ENCODE measurements at regions not wholly inside any gene's neighbourhood (a gene's known extent, or its start where the extent isn't known, plus 50 kb on each side); places are given as distances from the start of the nearest gene placed in this dataset.

DNA sequence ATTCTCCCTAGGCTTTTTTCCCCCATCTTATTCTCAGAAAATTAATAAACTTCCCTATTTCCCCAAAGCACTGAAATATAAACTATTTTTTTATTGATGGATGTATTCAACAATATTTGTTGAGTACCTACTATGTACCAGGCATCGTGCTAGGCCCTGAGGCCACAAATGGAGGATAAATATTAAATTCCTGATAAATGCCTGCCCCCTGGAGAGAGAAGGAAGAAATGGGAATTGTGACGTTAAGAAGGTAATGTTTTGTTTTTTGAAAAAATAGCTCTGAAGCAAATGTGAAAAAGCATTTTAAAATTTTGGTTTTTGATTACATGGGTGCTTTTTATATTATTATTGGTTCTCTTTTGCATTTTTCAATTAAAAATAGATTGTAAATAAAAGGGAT lies 60.5 kb upstream of the DPT start:
- no peak for DNase-seq (ENCODE audit: low spot score)
- Mint-ChIP-seq H3K9me3 (ENCODE audit: unreplicated experiment) (no peaks in the 10 kb centered on the region), H3K4me1 (ENCODE audit: unreplicated experiment) (no peaks in the 10 kb centered on the region), H3K36me3 (ENCODE audit: low read depth, unreplicated experiment) (no peaks in the 10 kb centered on the region), H3K27ac (ENCODE audit: unreplicated experiment) (no peak overlapping the region), H3K4me3 (ENCODE audit: unreplicated experiment) (no peak overlapping the region), H3K27me3 (ENCODE audit: unreplicated experiment) (no peaks in the 10 kb centered on the region)
- TF ChIP-seq CTCF (IDR thresholded peaks at IDR 0.05; ENCODE audit: unreplicated experiment) = no peak

GRCh38 chr1:168792142-168792541 lies 63.1 kb upstream of the DPT start:
- Mint-ChIP-seq H3K4me1 (ENCODE audit: unreplicated experiment) (no peaks in the 10 kb centered on the region), H3K27me3 (ENCODE audit: unreplicated experiment) (peaks cover 1% of the 10 kb centered on the region), H3K36me3 (ENCODE audit: low read depth, unreplicated experiment) (no peaks in the 10 kb centered on the region), H3K27ac (ENCODE audit: unreplicated experiment) (no peak overlapping the region), H3K4me3 (ENCODE audit: unreplicated experiment) (no peak overlapping the region), H3K9me3 (ENCODE audit: unreplicated experiment) (no peaks in the 10 kb centered on the region)
- no peak for DNase-seq (ENCODE audit: low spot score)
- TF ChIP-seq CTCF (IDR thresholded peaks at IDR 0.05; ENCODE audit: unreplicated experiment) = no peak

GRCh38 chr1:168792592-168793125 lies 63.7 kb upstream of the DPT start:
- H3K4me3 Mint-ChIP-seq (ENCODE audit: unreplicated experiment) = no peak overlapping the region
- H3K27me3 Mint-ChIP-seq (ENCODE audit: unreplicated experiment) = peaks cover 1% of the 10 kb centered on the region
- no peaks in the 10 kb centered on the region for H3K4me1 Mint-ChIP-seq (ENCODE audit: unreplicated experiment)
- no peak for DNase-seq (ENCODE audit: low spot score)
- H3K36me3 Mint-ChIP-seq (ENCODE audit: low read depth, unreplicated experiment) = no peaks in the 10 kb centered on the region
- no peak overlapping the region for H3K27ac Mint-ChIP-seq (ENCODE audit: unreplicated experiment)
- no peak for TF ChIP-seq CTCF (IDR thresholded peaks at IDR 0.05; ENCODE audit: unreplicated experiment)
- H3K9me3 Mint-ChIP-seq (ENCODE audit: unreplicated experiment) = no peaks in the 10 kb centered on the region

- Mint-ChIP-seq H3K36me3 (ENCODE audit: low read depth, unreplicated experiment) (no peaks in the 10 kb centered on the region), H3K4me1 (ENCODE audit: unreplicated experiment) (no peaks in the 10 kb centered on the region), H3K4me3 (ENCODE audit: unreplicated experiment) (no peak overlapping the region)
These were observed 65.1 kb upstream of the DPT start for GRCh38 chr1:168794057-168794456.

GRCh38 chr1:168795681-168796080 lies 66.7 kb upstream of the DPT start:
- Mint-ChIP-seq H3K36me3 (ENCODE audit: low read depth, unreplicated experiment) (no peaks in the 10 kb centered on the region), H3K4me1 (ENCODE audit: unreplicated experiment) (no peaks in the 10 kb centered on the region), H3K27ac (ENCODE audit: unreplicated experiment) (no peak overlapping the region), H3K4me3 (ENCODE audit: unreplicated experiment) (no peak overlapping the region), H3K9me3 (ENCODE audit: unreplicated experiment) (no peaks in the 10 kb centered on the region), H3K27me3 (ENCODE audit: unreplicated experiment) (peaks cover 1% of the 10 kb centered on the region)
- no peak for TF ChIP-seq CTCF (IDR thresholded peaks at IDR 0.05; ENCODE audit: unreplicated experiment)
- DNase-seq (ENCODE audit: low spot score) = no peak

More at GRCh38 chr1:168794057-168794456, 65.1 kb upstream of the DPT start:
- peaks cover 1% of the 10 kb centered on the region for H3K27me3 Mint-ChIP-seq (ENCODE audit: unreplicated experiment)
- H3K27ac Mint-ChIP-seq (ENCODE audit: unreplicated experiment) = no peak overlapping the region
- no peak for TF ChIP-seq CTCF (IDR thresholded peaks at IDR 0.05; ENCODE audit: unreplicated experiment)
- no peak for DNase-seq (ENCODE audit: low spot score)
- H3K9me3 Mint-ChIP-seq (ENCODE audit: unreplicated experiment) = no peaks in the 10 kb centered on the region

Data from endothelial cell (in vitro differentiated cells).